ENCODE measurements at regions not wholly inside any gene's neighbourhood (a gene's known extent, or its start where the extent isn't known, plus 50 kb on each side); places are given as distances from the start of the nearest gene placed in this dataset.
"Not testable (repeated sequence)": the region's sequence is repeated elsewhere in the genome, so short reads cannot be mapped to it uniquely, and the experiment has no call there.

DNA sequence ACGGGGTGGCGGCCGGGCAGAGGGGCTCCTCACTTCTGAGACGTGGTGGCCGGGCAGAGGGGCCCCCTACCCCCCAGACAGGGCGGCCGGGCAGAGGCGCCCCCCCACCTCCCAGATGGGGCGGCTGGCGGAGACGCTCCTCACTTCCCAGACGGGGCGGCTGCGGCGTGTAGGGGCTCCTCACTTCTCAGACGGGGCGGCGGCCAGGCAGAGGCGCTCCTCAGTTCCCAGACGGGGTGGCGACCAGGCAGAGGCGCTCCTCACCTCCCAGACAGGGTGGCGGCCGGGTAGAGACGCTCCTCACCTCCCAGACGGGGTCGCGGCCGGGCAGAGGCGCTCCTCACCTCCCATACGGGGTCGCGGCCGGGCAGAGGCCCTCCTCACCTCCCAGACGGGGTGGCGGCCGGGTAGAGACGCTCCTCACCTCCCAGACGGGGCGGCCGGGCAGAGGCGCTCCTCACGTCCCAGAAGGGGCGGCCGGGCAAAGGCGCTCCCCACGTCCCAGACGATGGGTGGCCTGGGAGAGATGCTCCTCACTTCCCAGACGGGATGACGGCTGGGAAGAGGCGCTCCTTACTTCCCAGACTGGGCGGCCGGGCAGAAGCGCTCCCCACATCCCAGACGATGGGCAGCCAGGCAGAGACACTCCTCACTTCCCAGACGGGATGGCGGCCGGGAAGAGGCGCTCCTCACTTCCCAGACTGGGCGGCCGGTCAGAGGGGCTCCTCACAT is 536.6 kb upstream of the TUSC1 start:
- not testable (repeated sequence) for TF ChIP-seq POLR2AphosphoS5 (IDR thresholded peaks at IDR 0.05; ENCODE audit: low read depth, low read length)
- TF ChIP-seq, protein P1, sequence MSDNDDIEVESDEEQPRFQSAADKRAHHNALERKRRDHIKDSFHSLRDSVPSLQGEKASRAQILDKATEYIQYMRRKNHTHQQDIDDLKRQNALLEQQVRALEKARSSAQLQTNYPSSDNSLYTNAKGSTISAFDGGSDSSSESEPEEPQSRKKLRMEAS (IDR thresholded peaks at IDR 0.05; ENCODE audit: low read depth), result not testable (repeated sequence)

Data from SK-N-SH (cell line).